A673 (cell line): ENCODE measurements at regions not wholly inside any gene's neighbourhood (a gene's known extent, or its start where the extent isn't known, plus 50 kb on each side); places are given as distances from the start of the nearest gene placed in this dataset.
"Not testable (repeated sequence)": the region's sequence is repeated elsewhere in the genome, so short reads cannot be mapped to it uniquely, and the experiment has no call there.

Experiments
- EZH2 ChIP-seq: fragments of 200-600 bp; sonication (generic); IDR thresholded peaks from 2 replicates; pipeline ENCODE4 v1.6.1; 2017; ENCODE audit warnings: borderline replicate concordance, low read depth, mild to moderate bottlenecking, mixed read lengths, antibody characterized with exemption, low read length; ENCODE audit not compliant: poor library complexity, severe bottlenecking
- TF ChIP-seq, protein P1 (sequence below): fragments of 300-800, 200-600 bp; sonication (generic); conservative IDR thresholded peaks from 2 replicates; pipeline ENCODE4 v1.5.1; 2017; ENCODE audit warnings: low read depth, mild to moderate bottlenecking, antibody characterized with exemption, low read length, moderate library complexity, mixed read lengths

DNA sequence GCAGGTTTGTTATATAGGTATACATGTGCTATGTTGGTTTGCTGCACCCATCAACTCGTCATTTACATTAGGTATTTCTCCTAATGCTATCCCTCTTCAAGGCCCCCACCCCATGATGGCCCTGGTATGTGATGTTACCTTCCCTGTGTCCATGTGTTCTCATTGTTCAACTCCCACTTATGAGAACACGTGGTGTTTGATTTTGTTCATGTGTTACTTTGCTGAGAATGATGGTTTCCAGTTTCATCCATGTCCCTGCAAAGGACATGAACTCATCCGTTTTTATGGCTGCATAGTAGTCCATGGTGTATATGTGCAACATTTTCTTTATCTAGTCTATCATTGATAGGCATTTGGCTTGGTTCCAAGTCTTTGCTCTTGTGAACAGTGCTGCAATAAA lies 175.0 kb downstream of the KBTBD8 start:
- TF ChIP-seq, protein P1, sequence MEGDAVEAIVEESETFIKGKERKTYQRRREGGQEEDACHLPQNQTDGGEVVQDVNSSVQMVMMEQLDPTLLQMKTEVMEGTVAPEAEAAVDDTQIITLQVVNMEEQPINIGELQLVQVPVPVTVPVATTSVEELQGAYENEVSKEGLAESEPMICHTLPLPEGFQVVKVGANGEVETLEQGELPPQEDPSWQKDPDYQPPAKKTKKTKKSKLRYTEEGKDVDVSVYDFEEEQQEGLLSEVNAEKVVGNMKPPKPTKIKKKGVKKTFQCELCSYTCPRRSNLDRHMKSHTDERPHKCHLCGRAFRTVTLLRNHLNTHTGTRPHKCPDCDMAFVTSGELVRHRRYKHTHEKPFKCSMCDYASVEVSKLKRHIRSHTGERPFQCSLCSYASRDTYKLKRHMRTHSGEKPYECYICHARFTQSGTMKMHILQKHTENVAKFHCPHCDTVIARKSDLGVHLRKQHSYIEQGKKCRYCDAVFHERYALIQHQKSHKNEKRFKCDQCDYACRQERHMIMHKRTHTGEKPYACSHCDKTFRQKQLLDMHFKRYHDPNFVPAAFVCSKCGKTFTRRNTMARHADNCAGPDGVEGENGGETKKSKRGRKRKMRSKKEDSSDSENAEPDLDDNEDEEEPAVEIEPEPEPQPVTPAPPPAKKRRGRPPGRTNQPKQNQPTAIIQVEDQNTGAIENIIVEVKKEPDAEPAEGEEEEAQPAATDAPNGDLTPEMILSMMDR = not testable (repeated sequence)
- TF ChIP-seq EZH2 = not testable (repeated sequence)
